Fibroblast of mammary gland (primary cell): ENCODE measurements at regions not wholly inside any gene's neighbourhood (a gene's known extent, or its start where the extent isn't known, plus 50 kb on each side); places are given as distances from the start of the nearest gene placed in this dataset.

ENCODE experiments used
- DNase-seq: peaks from one replicate; pipeline ENCODE4 v3.0.0-alpha.2; 2010; ENCODE audit warnings: low read depth
- H3K4me3 ChIP-seq: 2 replicates; pipeline ENCODE4 v1.5.1; 2011; ENCODE audit warnings: low read depth, mild to moderate bottlenecking, low read length, moderate library complexity; ENCODE audit not compliant: control insufficient read depth
- TF ChIP-seq, protein P1 (sequence below): conservative IDR thresholded peaks from 2 replicates; pipeline ENCODE4 v1.5.1; 2011; ENCODE audit warnings: low read depth, low read length, inconsistent platforms; ENCODE audit not compliant: control insufficient read depth, insufficient read depth

- TF ChIP-seq, protein P1, sequence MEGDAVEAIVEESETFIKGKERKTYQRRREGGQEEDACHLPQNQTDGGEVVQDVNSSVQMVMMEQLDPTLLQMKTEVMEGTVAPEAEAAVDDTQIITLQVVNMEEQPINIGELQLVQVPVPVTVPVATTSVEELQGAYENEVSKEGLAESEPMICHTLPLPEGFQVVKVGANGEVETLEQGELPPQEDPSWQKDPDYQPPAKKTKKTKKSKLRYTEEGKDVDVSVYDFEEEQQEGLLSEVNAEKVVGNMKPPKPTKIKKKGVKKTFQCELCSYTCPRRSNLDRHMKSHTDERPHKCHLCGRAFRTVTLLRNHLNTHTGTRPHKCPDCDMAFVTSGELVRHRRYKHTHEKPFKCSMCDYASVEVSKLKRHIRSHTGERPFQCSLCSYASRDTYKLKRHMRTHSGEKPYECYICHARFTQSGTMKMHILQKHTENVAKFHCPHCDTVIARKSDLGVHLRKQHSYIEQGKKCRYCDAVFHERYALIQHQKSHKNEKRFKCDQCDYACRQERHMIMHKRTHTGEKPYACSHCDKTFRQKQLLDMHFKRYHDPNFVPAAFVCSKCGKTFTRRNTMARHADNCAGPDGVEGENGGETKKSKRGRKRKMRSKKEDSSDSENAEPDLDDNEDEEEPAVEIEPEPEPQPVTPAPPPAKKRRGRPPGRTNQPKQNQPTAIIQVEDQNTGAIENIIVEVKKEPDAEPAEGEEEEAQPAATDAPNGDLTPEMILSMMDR, result no peak
- no peak for DNase-seq
- no peak overlapping the region for H3K4me3 ChIP-seq
These were observed 133.8 kb downstream of the PDCD6IP start for GRCh38 chr3:33932010-33932764.

GRCh38 chr3:33936171-33936920 lies 137.9 kb downstream of the PDCD6IP start:
- no peak for DNase-seq
- H3K4me3 ChIP-seq, result no peak overlapping the region
- TF ChIP-seq, protein P1, result no peak

DNA sequence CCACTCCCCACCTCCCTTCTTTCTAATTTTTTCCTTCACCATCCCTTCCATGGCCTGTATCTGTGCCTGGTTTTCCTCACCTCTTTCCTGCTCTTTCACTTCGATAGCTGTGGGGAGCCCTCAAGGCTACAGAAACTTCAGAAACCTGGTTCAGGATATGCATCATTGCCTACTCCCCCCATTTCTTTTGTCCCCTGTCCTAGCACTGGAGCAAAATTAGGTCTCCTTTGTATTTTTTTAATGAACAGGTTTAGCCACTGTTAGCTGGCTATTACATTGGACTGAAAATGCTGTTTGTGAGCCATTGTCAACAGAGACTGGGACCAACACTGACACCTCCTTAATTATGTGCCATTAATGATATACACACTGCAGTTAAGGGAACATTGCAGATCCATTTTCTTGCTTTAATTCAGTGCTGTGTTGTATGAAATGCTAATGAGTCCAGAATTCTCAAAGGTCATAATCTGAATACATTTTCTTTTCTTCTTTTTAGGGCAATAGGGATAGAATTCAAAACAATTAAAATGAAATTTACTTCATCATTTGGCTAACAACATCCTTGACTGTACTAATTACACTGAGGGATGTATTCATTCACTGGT lies 138.6 kb downstream of the PDCD6IP start:
- TF ChIP-seq, protein P1, result no peak
- H3K4me3 ChIP-seq, result no peak overlapping the region
- DNase-seq, result no peak

DNA sequence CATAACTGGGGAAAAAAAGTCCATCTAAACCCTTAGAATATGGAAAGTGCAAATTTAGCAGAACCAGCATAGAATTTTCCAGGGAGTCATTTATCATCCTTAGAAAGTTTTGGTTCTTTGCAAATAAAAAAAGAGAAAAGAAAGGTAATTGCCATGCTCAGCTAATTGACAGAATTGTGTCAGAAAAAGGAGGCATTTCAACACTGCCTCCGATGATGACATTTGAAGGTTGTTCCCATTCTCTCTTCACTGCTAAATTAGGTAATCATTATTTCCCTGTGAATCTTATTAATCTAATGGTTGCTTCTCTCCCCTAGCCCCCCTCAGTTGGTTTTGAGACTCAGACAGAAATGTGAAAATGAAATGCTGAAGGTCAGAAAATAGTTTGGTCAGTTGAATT lies 139.2 kb downstream of the PDCD6IP start:
- DNase-seq, result no peak
- H3K4me3 ChIP-seq, result no peak overlapping the region
- TF ChIP-seq, protein P1, result no peak

GRCh38 chr3:33940149-33940548 lies 141.7 kb downstream of the PDCD6IP start:
- no peak overlapping the region for H3K4me3 ChIP-seq
- TF ChIP-seq, protein P1, result no peak
- DNase-seq, result peak; percentile 55

- TF ChIP-seq, protein P1, result no peak
- DNase-seq, result no peak
- H3K4me3 ChIP-seq, result no peak overlapping the region
These were observed 142.3 kb downstream of the PDCD6IP start for GRCh38 chr3:33940736-33941135.
